GM12875 (cell line): ENCODE measurements at regions not wholly inside any gene's neighbourhood (a gene's known extent, or its start where the extent isn't known, plus 50 kb on each side); places are given as distances from the start of the nearest gene placed in this dataset.

Experiments used
- H3K4me3 ChIP-seq: one replicate; pipeline ENCODE4 v1.5.1; 2011; ENCODE audit warnings: low read depth, low read length, control low read depth
- TF ChIP-seq, protein P1 (sequence below): IDR thresholded peaks from 2 replicates; pipeline ENCODE4 v1.5.1; 2011; ENCODE audit warnings: low read depth, mild to moderate bottlenecking, control low read depth, inconsistent platforms, low read length, moderate library complexity, borderline replicate concordance; ENCODE audit not compliant: insufficient read depth

- no peak overlapping the region for H3K4me3 ChIP-seq
- TF ChIP-seq, protein P1, sequence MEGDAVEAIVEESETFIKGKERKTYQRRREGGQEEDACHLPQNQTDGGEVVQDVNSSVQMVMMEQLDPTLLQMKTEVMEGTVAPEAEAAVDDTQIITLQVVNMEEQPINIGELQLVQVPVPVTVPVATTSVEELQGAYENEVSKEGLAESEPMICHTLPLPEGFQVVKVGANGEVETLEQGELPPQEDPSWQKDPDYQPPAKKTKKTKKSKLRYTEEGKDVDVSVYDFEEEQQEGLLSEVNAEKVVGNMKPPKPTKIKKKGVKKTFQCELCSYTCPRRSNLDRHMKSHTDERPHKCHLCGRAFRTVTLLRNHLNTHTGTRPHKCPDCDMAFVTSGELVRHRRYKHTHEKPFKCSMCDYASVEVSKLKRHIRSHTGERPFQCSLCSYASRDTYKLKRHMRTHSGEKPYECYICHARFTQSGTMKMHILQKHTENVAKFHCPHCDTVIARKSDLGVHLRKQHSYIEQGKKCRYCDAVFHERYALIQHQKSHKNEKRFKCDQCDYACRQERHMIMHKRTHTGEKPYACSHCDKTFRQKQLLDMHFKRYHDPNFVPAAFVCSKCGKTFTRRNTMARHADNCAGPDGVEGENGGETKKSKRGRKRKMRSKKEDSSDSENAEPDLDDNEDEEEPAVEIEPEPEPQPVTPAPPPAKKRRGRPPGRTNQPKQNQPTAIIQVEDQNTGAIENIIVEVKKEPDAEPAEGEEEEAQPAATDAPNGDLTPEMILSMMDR, result no peak
These were observed 752.4 kb upstream of the COX7C start for GRCh38 chr5:85865296-85865695.

- no peak overlapping the region for H3K4me3 ChIP-seq
- TF ChIP-seq, protein P1, result no peak
These were observed 749.7 kb upstream of the COX7C start for GRCh38 chr5:85868070-85868469.

GRCh38 chr5:85893996-85894395 is 723.7 kb upstream of the COX7C start:
- H3K4me3 ChIP-seq, result no peak overlapping the region
- TF ChIP-seq, protein P1, result no peak

GRCh38 chr5:85896514-85896913 is 721.2 kb upstream of the COX7C start:
- TF ChIP-seq, protein P1, result no peak
- no peak overlapping the region for H3K4me3 ChIP-seq

DNA sequence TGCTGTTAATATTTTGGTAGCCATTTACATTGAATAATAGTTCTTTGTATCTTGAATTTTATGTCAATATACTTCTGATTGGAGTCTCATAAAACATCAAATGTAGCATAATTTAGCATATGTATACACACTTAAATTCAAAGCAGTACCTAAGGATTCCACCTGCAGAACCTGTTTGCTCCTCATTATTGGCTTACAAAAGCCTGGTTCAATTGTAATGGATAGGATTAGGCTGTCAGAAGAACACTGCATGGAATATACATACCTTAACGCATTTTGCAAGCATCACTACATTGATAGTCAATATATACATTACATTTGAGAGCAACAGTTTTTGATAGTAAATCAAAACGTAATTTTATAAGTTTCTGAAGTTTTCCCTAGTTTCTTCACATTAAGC is 711.3 kb upstream of the COX7C start:
- TF ChIP-seq, protein P1, result no peak
- no peak overlapping the region for H3K4me3 ChIP-seq

- TF ChIP-seq, protein P1, result no peak
- H3K4me3 ChIP-seq, result no peak overlapping the region
These were observed 707.4 kb upstream of the COX7C start for GRCh38 chr5:85910335-85910734.

GRCh38 chr5:85920984-85921383 is 696.8 kb upstream of the COX7C start:
- H3K4me3 ChIP-seq, result no peak overlapping the region
- TF ChIP-seq, protein P1, result no peak
